AML-193 (cell line): ENCODE measurements at regions not wholly inside any gene's neighbourhood (a gene's known extent, or its start where the extent isn't known, plus 50 kb on each side); places are given as distances from the start of the nearest gene placed in this dataset.
"Not testable (repeated sequence)": the region's sequence is repeated elsewhere in the genome, so short reads cannot be mapped to it uniquely, and the experiment has no call there.

Source experiments
- DNase-seq, 2 experiments: peaks; one replicate each; lab custom pipeline; 2025; lab: John Stamatoyannopoulos, UW

DNA sequence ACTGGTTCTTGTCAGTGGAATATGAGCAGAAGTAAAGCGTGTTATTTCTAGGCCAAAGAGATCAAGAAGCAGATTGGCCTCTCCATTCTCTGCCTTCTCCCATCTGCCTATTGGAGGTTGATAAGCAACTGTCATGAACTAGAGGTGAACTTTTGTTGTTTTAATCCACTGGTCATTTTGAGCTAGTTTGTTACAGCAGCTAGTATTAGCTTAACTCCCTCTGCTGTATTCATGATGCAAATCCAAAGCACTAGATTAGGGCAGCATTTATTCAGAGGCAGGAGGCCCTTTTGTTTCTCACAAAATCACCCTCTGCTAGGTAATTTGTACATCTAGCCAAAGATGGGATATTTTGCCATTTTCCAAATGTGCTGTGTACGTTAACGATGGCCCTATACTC, 97.3 kb upstream of the DPT start:
- no peak for DNase-seq

DNA sequence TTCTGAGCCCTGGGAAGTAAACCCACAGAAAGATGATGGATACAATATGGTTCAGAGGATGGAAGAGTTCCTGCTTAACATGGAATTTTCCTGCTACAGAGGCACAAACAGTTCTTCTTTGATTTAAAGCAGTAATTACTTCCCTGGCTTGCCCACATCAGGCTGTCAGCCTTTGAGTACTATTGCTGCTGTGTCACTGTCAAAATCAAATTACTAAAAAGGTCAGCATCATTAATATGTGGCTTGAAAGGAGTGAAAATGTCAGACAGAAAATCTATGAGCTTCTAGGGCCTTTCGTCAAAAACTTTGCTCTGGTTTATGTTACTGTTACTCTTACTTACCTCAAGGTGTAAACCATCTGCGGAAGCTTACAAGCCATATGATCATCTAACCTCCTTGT, 98.6 kb upstream of the DPT start:
- no peak for DNase-seq

DNA sequence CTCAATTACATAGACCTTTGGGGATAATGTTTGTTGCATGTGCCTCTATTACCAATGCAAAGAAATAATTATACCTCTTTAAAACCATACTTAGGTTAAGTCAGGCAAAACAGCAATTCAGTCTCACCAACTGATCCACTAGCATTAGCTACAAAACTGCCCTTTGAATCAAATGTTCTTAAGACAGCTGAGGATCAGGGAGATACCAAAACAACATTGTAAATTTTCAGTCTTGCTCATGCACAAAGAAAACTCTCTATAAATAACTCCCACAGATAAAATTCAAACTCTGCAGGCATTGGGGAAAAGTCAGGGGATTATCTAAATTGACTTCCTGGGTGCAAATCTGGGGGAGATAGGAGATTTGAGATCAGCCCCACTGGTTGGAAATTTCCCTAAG, 100.9 kb upstream of the DPT start:
- no peak for DNase-seq

DNA sequence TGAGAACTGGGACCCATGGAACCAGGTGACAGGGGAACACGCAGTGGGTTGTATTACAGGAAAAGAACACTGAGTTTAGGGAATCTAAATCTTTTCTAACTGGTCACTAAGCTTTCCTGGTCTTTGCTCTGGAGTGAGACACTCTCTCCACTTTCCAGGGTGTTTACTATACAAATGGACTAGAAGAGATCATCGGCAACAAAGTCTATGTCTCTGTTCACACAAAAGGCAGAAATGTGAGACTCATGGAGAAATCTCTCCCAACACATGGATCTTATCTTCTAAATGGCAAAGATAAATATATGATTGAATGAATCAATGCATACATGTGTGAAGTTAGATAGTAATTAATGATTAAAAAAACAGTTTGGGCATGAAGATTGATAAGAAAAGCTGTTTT, 101.6 kb upstream of the DPT start:
- DNase-seq: no peak

DNA sequence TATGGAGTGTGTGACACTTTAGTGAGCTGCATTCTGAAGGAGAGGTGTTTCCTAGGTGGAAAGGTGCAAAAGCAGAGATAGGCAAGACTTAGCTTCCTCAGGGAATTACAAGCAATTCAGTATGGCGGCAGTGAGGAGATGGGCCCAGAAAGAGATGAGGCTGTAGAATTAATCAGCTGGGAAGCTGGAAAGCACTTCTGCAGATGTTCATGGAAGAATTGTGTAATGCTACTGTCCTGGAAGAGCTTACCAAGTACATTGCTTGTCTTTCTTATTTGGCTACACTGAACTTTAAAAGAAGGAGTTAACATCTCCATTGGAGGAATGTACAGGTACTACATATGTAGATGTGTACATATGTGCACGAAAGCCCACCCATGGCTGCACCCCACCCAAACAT, 103.7 kb upstream of the DPT start:
- no peak for DNase-seq

DNA sequence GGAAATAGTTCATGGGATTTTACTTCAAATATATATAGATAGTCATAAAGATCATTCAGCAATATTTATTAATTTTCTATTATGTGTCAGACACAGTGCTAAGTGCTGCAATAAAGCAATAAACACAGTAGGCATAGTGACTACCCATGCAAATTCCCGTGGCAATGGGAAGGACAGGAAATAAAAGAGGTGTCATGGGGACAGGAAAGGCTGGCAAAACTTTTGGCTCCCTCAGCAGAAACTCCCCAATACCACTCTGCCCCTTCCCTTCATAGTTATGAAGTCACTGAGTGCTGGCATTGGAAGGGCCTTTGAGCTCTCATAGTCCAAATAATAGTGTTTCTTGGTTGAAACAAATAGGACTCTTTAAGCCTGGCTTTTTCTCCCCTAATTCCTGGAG, 104.4 kb upstream of the DPT start:
- no peak for DNase-seq

DNA sequence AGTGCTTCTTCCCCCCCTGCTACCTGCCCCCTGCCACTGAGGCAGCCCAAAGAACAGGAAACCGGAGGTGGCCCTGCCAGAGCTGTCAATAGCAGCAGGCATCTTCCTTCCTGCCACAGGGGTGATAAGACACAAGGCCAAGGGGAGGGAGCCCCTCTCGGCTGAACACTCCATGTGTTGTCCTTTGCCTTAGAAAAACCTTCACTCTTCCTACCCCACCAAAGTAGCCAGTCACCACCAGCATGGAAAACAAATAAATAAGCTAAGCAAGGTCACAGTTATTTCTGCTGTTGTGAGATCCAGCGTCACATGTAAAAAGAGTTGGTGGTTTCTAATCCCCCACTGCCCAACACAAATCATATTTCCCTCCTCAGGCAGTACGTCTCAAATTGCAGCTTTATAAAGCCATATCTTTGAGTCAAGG, 104.8 kb upstream of the DPT start:
- no peak for DNase-seq

DNA sequence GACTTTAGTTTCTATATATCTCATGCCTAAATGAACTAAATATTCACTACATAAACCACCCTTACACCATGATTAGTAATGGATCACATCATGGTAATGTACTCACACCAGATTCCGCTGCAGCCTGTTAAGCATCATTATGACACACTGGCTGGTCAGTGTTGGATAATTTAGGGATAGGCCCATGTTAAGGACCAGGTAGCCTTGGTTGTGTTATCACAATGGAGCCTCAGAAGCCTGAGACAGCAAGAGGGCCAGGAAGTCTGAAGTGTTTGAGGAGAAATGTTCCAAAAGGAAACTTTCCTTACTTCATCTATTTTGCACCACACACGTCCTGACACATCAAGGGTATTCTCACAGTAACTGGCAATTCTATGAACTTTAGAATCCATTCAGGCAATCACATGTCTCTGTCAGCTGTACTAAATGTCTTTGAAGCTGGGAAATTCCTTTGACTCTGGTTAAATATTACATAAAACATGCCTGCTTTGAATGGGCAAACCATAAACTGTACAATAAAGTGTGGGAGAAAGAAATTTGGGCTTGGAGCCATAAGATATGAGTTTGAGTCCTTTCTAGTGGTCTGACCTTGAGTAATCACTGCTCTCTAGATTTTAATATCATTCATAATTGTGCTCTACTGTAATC, 105.3 kb upstream of the DPT start:
- DNase-seq: no peak

DNA sequence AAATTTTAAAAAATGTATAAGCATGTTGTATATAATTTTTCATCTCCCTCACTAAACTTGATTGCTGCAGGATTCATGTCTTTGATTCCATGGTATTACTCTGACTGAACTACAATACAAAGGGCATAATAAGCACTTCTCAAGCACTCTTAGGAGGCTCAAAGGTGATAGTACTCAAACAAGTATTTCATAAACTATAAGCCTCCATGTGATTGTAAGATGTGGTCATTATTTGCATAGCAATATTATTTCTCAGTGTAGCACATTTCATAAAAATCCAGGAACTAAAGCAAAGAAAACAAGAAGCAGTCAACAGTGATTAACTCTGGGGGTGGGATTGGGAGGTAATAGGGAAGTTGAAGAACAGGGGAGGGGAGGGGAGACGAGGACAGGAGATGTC, 106.2 kb upstream of the DPT start:
- DNase-seq: no peak

DNA sequence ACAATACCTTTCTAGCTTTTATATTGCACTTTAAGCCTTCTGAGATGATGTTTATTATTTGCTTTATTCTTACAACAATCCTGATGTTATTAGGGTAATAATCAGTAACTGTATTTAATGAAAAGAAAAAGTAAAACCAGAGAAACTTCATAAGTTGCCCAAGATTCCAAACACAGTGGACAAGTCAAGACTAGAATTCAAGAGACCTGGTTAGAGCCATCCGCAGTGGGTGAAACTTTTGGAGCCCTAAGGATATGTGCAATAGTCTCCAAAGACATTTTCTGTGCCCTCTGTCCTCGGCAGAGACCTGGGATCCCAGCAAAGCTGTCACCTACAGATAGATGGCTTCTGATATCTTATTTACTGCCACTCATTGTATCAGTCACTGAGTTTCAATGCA, 106.8 kb upstream of the DPT start:
- no peak for DNase-seq

DNA sequence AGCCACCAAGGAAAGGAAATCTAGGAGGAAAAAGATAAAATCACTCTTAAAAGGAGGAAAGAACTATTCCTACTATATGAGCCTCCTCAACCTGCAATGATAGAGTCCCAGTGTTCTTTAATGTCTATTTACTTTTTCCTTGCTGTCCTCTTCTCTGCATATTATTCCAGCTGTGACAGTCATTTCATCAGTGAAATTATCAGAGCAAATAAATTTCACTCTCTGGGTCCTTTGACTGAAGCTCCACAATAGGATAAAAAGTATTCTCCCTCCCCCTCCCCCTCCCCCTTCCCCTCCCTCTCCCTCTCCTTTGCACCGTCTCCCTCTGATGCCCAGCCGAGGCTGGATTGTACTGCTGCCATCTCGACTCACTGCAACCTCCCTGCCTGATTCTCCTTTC, 107.5 kb upstream of the DPT start:
- no peak for DNase-seq

DNA sequence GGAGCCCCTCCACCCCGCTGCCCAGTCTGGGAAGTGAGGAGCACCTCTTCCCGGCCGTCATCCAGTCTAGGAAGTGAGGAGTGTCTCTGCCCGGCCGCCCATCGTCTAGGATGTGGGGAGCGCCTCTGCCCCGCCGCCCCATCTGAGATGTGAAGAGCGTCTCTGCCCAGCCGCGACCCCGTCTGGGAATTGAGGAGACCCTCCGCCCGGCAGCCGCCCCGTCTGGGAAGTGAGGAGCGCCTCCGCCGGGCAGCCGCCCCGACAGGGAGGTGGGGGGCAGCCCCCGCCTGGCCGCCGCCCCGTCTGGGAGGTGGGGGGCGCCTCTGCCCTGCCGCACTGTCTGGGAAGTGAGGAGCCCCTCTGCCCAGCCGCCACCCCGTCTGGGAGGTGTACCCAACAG, 108.2 kb upstream of the DPT start:
- not testable (repeated sequence) for DNase-seq

DNA sequence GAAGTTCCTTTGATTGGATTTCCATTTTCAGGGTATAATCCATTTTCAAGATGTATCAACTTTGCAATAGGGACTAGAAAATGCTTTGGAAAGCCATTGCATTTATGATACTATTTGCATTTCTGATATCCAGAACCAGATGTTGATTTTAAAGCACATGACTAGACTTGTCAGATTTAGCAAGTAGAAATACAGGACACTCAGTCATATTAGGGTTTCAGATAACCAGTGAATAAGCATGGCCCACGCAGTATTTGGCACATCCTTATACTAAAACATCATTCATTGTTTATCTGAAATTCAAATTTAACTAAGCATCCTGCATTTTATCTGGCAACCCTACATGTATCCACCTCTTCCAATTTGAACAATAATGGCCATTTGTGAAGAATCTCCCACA, 113.3 kb upstream of the DPT start:
- DNase-seq: no peak

DNA sequence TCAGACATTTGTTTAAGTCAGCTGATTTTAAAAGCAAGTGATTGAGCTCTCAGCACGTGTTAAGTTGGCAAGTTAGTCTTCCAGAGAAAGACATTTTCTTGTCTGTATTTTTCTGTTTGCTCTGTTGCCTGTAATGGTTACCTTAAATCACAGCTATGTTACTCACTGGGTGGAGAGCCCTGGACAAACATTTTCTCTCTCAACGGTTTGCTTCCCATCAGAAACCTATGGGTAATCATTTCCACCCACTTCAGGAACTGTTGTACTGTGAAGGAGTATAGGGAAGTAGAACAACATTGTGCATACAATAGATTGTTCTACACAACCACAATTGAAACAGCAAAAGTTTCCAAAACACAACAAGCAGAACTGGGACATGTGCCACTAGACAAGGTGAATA, 113.9 kb upstream of the DPT start:
- DNase-seq: no peak

DNA sequence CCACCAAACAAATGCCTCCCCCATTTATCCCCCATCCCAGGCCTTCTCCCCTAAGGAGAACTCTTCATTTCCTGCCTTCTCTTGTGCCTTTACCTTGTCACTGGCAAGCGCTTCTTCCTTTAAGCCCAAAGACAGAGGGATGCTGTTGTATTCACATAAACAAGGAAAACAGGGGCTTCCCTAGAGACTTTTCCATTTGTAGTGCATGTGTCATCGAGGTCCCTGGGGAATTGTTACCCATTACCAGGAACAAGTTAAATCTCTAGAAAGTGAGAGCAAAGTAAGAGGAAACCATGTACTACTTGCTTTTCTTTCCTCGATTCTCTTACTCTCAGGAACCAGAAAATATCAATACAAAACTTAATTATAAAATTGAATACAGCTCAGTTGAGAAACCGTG, 114.4 kb upstream of the DPT start:
- DNase-seq: no peak

DNA sequence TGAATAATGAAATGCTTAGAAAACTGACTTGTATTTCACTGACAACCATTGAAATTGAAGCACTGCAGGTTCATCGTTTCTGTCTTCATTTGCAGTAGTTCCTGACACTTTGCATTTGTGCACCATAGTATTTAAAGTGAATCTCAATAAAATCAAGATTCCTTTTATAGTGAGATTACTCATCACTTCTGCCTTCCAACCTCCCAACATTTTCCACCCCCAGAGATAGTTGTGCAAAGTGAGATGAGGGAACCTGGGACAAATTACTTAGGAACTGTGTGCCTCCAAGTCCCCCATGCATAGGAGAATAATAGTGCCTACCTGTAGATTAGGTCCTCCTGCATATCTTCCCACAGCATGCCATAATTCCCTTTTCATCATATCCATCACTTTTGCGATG, 114.9 kb upstream of the DPT start:
- no peak for DNase-seq

DNA sequence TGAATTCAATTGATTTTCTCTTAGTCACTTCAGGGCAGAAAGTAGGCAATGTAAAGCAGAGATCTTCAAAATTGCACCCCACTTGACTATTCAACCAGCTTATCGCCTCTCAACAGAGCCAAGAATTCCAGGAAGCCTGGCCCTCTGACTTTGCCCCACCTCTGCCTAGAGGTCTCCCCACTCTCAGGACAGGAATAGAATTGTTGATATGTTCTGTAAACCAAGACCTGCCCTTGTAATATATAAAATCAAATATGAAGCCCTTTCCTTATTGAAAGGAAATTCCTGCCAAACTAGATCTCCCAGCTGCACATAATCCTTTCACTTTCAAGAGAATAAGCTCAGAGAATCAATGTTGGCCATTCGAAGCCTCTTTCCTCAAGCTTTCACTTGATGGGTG, 116.1 kb upstream of the DPT start:
- DNase-seq: no peak

DNA sequence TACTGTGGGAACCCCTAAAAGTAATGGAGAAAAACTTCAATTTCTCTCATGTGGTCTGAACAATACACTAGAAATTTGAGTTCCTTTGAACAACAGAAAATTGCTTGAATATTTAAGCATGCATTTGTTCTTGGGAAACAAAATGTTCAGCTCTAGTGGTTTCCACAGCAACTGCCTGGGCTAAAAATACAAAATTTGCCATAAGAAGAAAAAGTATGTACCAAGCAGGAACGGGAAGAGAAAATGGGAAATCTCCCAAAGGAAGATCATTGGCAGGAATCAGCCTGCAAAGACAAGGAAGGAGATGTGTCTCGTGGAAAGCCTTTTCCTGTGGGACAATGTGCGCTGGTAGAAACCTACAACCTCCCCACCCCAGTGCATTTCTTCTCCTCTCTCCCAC, 119.0 kb upstream of the DPT start:
- DNase-seq: no peak

DNA sequence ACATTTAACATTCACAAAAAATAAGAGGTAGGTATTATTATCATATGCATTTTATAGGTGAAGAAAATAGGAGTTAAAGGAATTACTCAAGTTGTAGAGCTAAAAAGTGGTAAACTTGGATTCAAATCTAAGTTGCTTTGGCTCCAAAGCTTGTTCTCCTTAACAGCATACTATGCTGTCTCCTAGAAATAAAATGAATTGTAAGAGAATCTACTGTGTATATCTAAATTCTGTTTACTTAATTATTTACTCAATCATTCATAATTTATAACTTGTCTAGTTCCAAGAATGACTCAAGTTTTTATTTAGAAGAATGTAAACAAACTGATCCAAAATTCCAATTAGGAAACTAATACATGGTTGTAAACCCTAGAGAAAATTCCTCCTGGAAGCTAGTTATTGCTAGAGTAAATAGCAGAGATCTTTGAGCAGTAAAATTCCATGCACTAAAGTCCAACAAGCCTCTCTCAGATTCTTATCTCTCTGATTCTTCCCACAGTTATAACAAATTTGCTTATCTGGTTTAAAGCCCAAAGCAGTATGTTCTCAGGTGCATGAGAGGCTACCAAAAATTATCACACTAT, 132.5 kb upstream of the DPT start:
- DNase-seq: no peak

DNA sequence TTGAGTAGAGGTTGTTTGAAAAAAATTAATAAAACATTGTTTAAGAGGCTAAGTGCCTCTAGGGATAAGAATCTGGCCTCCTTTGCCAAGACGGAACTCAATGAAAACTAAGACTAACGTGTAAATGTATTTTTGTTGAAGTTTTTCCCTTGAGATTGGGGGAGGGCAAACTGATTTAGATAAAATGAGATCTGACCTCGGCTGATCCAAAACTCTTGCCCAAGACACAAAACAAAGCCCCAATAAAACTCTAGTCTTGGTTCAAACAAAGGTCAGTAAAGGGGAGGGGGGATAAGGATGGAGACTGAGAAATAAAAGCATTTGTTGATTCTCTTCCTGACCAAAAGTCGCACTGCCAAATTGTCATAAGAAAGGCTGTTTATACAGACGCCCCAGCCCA, 134.8 kb upstream of the DPT start:
- no peak for DNase-seq

DNA sequence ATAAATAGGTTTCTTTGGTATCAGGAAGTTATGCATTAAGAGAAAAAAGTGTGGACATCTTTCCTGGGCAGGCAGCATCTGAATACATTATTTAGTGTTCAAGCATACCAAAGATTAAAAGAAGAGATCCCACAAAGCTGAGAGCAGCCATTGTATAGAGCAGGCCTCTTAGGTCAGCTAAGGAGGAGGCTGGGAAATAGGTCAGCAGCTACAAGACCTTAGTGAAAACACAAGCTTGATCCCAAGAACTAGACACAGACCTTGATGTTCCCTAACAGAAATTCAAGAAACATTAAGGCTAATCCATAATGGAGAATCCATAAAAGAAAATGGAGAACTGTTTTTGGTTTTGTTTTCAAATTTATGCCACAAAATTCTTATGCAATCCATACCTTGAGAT, 135.3 kb upstream of the DPT start:
- no peak for DNase-seq

DNA sequence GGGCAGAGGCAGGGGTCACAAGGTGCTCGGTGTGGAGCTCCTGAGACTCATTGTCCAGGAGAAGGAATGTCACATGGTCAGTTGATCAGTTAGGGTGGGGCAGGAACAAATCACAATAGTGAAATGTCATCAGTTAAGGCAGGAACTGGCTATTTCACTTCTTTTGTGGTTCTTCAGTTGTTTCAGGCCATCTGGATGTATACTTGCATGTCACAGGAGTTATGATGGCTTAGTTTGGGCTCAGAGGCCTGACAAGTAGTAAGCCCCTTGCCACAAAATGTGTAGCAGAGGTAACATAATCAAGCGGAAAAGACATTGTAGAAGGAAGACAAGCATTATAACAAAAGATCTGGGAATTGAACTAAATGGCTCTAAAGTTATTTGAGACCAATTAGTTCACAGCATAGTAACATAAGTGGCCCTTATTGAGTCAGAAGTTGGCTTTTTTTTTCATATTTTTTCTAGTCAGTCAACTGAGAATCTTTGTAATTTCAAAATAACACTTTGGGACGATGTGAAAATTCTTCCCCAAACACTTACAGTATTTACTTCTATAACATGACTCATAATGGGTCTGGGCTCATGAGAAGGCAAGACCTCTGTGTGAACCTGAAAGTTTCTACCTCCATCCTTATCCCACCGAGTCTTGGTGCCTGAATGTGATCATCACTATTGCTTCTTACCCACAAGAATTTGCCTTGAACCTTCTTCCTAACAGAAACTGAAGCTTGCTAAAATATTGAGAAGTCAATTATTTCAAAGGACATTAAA, 137.0 kb upstream of the DPT start:
- DNase-seq: no peak

DNA sequence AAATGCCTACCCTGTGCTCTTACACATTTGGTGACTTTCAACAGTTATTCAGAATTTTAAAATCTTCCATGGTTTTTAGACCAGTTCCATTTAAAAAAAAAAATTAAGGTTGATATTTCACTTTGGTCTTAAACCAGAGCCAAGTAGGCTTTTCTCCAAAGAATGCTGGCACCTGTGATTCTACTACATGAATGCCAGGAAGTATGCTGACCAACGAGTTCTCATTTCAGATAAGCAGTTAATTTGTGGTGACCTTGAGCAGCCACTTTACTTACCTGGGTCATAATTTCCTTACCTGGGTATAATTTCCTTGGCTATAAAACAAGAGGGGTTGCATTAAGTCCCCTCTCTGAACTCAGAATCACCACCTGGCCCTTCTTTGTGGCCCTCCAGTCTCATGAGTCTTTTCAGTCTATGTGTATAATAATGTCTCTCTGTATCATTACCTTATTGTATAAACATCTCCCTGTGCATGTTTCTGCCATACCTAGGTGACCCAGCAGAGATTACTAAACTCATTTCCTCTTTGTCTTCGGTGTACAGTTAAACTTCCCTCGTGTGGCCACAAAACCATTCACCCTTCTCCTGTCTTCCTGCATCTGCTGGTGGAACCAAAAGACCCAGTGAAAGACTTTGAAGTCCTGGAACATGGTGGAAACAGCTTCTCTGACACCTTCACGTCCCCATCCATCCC, 139.1 kb upstream of the DPT start:
- DNase-seq: no peak
